ENCODE measurements at regions not wholly inside any gene's neighbourhood (a gene's known extent, or its start where the extent isn't known, plus 50 kb on each side); places are given as distances from the start of the nearest gene placed in this dataset.

DNA sequence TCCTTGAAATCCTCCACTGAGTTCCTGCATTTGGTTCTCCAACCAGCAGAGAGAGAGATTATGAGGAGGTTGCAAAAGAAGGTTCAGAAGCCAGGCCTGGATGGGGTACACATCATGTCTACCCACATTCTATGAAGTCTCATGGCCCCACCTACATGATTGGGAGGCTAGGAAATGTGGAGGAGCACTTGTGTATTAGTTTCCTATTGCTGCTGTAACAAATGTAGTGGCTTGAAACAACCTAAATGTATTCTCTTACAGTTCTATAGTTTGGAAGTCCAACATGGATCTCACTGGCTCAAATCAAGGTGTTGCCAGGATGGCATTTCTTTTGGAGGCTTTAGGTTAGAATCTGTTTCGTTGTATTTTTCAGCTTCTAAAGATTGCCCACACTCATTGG, 134.2 kb upstream of the ZNF648 start:
- DNase-seq (ENCODE audit: low spot score): no peak

DNA sequence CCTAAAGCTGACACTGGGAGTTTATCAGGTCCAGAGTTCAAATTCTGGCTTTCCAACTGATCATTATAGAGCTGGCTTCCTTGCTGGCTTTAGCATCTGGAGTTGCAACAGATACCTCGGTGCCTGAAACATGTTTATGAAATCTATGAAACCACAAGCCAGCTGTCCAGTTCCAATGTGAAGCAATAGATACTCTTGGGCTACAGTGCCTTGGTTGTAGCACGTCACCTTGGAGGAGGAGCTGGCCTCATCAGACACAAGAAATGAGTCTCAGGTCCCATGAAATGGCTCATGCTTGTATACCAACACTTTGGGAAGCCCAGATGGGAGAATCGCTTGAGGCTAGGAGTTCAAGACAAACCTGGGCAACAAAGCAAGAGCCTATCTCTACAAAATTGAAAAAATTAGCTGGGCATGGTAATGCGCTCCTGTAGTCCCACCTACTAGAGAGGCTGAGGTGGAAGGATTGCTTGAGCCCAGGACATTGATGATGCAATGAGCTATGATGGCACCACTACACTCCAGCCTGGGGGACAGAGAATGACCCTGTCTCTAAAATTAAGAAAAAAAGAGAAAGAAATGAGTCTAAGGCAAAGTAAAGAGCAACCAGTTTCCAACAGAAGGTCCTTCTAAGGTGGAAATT, 132.5 kb upstream of the ZNF648 start:
- DNase-seq (ENCODE audit: low spot score): no peak

DNA sequence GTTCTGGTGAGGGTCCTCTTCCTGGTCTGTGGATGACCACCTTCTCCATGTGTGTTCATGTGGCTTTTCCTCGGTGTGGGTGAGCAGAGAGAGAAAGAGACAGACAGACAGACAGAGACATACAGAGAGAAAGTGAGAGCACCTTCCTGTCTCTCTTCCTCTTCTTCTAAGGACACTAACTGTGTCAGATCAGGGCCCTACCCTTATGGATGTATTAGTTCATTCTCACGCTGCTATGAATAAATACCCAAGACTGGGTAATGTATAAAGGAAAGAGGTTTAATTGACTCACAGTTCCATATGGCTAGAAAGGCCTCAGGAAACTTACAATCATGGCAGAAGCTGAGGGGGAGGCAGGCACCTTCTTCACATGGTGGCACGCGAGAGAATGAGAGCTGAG, 131.5 kb upstream of the ZNF648 start:
- DNase-seq (ENCODE audit: low spot score): no peak

DNA sequence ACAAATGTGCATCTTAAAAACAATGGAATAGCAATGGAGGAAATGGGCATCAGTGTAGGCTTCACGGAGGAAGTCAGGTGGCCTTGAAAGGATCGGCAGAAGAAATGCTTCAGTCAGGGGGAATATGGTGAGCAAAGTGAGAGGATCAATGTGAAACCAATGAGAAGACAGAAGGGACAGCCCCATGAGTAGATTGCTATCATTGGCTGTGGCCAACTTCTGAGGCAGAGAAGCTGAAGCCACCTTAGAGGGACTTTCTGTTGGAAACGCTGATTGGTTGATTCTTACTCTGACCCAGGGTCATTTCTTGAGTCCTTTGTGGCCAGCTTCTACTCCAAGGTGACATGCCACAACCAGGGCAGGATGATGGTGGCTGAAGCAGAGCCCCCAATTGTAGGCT, 130.7 kb upstream of the ZNF648 start:
- DNase-seq (ENCODE audit: low spot score): no peak

DNA sequence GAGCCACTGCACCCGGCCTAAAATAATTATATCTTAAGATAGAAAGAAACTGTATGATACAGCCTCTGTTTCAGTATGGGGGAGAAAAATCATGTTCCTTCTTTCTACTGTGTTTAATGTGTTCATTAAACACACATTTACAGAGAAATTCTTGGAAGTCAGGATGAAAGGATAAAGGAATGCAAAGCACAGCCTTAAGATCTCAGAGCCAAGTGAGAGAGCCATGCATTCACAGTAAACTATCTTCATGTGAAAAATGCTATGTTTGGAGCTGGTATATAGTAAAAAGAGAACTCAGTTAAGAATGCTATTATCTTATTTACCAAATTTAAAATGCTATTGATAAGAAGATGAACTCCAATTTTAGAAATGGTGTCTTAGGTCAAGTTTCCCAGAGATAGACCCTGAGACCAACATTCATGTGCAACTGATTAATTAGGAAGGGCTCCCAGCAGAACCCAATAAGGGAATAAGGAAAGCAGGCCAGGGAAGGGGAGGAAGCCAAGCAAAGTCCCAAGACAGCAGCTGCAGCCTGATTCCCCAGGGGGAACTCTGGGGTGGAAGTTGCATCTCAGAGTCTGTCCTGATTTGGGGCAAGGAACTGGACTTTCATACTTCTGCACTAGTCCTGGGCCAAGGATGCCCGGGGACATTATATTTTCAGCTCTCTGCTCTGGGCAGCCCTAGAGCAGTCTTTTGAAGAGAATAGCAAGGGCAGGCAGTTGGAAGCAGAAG, 130.0 kb upstream of the ZNF648 start:
- no peak for DNase-seq (ENCODE audit: low spot score)

DNA sequence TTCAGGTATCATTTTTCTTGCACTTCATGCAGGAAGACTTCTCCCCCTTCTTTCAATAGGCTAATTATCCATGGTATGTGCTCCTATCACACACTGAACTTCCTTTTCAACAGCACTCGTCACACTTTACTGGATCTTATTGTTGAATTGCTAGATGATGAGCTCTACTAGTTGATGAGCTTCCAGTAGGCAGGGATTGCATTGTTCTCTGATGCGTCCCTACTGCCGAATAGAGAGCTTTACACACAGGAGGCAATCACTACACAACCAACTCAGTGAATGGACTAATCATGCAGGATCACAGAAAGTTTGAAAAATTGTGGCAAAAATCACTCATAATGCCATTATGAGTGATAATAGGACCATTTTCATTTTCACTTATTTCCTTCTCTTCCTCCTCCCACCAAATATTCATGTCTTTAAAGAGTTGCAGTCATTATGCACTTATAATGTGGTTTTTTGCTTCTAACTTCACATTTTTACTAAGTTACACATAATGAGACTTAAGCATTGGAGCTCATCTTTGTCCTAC, 128.1 kb upstream of the ZNF648 start:
- no peak for DNase-seq (ENCODE audit: low spot score)

DNA sequence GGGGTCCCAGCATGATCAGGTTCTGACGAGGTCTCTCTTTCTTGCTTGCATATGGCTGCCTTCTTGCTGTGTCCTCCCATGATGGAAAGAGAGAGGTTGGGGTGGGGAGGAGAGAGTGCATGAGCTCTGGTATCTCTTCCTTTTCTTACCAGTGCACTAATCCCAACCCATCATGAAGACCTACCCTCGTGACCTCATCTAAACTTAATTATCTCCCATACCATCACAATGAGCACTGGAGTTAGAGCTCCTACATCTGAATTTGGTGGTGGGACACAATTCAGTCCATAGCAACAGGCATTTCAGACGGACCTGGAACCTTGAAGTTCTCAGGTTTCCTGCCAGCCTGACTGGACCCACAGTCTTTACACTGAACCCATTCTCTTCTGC, 125.2 kb upstream of the ZNF648 start:
- no peak for DNase-seq (ENCODE audit: low spot score)

DNA sequence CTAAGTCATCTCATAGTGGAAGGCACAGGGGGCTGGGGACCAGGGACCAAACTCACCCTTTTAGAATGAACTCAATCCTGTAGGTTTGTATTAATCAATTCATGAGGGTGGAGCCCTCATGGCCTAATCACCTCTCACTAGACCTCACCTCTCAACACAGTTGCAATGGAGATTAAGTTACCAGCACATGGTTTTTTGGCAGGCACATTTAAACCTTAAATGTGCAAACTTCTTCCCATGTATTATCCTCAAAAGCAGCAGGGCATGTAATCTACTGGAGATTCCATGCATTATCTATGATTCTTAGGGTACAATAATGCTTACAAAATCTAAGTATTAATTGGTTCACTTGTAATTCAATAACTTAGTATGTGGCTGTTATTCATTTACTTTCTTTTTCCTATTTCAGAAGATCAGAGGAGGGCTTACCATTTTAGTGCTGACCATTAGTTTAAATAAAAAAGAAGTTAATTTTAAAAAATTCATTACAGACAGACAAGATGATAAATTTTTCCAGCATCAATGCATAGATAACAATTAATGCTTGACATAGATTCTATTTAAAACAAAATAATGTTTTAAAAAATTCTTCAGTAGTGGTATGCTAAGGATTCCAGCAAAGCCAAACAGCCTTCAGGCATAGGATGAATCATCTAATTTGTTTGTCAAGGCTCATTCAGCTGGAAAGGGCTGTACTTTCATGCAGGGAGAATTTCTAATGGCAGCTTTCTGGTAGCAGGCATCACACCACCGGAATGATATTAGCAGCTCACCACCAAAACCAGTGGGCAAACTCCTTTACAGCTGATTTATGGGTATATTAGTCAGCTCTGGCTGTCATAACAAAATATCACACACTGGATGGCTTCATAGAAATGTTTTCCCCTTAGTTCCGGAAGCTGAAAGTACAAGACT, 124.6 kb upstream of the ZNF648 start:
- no peak for DNase-seq (ENCODE audit: low spot score)

DNA sequence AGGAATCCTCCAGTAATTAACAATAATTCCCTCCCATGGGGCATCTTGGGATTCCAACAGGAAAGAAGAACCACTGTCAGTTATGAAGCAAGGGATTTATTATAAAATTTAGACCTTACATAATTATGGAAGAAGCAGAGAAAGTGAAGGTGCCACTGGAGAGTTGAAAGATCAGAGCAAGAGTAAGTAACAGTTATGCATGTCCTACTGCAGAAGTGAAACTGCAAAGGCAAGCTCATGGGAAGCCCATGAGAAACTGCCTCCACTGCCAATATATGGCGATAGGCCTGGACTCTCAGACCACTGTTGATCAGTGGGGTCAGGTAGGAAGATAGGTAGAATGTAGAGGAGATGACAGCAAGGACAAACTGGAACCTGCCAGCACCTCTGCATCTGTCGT, 123.6 kb upstream of the ZNF648 start:
- no peak for DNase-seq (ENCODE audit: low spot score)

DNA sequence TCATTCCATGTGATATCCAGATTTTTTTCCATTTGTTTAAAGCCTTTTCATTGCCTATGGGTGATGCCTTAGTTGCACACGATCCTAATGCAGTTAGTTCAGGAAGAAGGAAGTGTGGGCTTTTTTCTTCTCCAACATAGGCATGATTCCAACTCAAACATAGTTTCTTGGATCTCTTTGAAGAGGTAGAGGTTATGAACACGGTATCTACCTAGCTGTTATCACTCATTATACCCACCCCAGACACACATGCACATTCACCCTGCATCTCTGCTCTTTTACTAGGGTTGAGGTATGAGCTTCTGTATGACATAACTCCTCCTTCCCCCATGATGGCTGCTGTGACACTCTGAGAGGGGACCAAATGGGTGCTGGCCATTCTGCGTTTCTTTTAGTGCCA, 122.1 kb upstream of the ZNF648 start:
- DNase-seq (ENCODE audit: low spot score): no peak

DNA sequence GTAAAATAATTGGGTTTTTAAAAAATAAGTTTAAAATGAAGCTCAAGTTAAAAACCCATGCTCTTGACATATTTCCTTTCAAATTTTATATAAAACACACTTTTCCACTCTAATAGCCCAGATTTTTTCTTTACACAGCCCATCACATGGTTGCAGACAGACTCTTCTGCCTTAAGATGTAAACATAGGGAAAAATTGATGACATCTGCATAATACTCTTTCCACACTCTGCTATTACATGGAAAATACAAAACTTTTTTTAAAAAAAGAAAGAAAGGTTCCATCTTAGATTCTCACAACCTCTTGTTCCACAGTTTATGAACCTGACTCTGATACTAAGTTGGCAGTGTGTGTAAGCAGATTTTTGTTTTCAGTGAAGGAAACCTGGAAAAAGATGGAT, 120.8 kb upstream of the ZNF648 start:
- DNase-seq (ENCODE audit: low spot score): no peak

DNA sequence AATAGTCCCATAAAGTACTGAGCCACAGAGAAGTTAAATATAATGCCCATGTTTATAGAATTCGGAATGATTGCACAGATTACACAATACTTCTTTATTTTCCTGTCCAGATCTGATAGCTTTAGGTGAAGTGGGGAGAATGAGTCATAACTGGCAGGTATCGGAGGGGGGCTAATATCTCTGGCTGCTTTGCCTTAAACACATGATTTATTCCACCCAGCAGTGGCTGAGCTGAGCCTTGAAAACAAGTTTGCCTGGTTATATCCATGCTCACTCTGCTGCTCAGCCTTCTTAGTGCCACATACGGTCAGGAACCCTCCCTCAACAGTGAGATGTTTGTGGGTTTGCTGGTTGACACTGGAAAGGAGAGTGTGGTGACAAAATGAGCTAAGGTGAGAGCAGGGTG, 119.7 kb upstream of the ZNF648 start:
- DNase-seq (ENCODE audit: low spot score): no peak

DNA sequence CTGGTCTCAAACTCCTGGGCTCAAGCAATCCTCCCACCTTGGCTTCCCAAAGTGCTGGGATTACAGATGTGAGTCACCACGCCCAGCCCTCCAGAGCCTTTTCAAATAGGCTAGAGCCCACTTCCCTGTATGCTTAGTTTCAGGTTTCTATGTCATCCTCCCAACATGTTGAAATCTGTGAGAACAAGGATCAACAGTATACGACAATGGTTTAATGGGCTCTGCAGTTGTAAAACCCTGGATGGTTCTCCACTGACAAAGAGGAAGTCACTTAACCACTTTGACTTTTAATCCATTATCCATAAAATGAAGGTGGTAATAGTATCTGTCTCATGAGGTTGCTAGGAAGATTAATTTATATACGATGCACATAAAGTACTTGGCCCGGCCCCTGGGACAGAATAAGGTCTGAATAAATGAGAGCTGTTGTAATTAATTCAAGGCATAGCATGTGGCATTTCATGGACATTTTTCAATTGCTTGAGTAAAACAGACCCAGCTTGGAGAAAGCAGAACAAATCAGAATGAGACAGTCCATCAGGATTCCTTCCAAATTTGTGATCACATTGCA, 113.9 kb upstream of the ZNF648 start:
- no peak for DNase-seq (ENCODE audit: low spot score)

DNA sequence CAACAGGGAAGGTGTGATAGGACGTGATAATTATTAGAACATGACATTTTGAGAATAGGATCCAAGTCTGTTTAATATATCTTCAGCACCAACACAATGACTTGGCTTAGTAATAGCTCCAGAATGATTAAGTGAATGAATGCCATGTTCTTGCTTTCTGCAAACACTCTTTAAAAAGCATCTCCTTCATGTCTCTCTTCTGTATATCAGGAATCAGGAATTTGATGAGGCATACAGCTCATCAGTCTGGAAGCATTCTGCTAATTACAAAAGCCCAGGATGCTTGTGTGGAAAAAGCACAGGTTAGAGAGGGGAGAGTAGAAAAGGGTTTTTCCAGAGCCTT, 113.0 kb upstream of the ZNF648 start:
- DNase-seq (ENCODE audit: low spot score): no peak

DNA sequence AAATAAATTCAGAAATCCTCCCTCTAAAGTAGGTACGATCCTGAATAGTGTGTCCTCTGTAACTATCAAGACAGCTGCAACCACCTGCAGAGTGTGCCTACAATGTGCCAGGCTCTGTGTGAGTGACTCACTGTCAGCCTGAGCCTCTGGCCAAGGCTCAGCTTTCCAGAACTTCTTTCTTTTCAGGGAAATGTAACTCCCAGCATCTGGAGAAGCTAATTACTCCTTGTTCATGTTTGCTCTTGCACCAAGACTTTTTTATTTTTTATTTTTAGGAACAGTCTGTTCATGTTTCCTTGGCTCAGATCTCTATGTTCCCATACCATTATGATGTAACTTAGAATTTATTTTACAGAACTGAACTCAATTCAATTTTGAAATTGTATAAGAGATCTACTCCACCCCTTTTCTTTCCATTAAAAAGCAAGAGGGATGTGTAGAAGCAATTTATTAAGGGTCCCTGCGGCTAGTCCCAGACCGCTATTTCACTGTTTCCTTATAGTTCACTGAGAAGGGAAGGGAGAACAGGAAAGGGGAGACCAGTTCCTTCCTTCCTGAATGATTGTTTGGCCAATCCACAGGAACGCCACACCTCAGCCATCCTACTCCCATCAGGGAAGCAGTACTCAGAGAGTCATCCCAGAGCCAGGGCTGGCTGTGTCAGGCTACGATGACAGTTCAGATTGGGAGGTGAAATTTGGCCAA, 112.4 kb upstream of the ZNF648 start:
- no peak for DNase-seq (ENCODE audit: low spot score)

DNA sequence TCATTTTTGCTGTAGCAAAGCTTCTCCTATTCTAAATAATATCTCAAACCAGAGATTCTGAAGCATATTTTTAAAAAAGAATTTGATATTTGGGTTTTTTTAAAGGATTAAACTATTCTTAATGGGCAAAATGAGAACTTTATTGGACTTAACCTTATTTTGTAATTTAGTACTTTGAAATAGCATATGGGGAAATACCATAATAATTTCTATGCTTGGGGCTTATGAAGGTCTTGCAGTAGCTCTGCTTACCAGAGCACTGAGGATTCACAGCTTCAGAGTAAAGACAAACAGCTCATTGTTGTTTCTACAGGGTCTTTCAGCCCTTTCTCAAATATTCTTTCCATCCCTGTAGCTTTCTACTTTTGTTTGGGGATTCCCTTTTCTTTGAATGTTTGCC, 111.2 kb upstream of the ZNF648 start:
- no peak for DNase-seq (ENCODE audit: low spot score)

DNA sequence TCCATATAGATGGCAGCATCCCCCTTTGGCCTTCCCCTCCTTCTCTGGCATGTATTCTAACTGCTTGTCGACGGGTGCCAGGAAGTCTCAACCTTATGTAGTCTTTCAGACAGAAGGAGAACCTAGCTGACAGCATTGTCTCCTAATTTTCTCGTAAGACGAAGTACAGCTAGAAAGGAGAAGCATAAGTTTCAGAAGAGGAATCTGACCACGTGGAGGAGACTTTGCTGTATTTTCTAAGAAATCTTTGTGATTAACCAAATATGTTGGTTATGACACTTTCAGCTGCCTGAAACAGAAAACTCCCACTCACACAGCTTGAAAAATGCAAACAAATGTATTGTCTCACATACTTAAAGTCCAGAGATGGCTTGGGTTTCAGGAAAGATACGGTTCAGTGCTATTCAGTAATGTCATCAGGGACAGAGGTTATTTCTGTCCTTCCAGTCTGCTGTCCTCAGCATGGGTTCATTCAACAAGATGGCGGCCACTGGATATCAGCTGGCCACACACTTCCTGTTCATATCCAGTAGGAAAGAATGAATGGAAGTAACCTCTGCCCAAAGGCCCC, 109.5 kb upstream of the ZNF648 start:
- DNase-seq (ENCODE audit: low spot score): no peak

DNA sequence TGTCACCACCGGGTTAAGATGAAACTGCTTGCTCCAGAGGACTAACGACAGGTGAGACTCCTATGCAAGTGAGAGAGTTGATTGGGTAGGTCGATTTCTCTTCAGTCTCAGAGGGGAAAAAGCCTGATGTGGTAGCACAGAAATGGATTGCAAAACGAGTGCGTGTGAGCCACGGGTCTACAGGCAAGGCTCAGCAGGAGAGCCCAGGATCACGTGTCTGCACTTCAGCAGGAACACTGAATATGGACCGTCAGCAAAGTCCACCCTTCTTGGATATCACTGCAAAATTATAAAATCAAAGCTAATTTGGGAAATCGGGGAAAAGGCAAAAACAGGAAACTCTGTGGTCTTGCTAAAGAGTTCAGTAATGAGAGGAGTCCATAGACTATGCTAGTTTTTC, 107.7 kb upstream of the ZNF648 start:
- no peak for DNase-seq (ENCODE audit: low spot score)

DNA sequence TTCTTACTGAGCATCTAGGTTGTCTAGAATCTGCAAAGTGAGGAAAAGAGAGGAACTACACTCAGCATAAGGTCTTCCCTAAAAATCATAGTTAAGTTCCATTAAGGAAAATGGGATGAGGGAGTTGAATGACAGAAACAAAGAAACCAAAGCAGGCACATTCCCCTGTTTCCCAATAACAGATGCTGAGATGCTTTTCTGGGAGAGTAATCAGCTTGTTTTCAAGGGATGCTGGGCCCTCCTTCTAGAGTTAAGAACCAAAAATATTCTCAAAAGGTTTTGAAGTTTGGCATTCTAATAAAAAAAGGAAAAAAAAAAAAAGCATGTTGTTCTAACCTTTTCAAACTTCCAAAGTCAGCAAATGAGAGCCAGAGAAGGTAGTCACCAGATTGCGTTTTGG, 105.2 kb upstream of the ZNF648 start:
- DNase-seq (ENCODE audit: low spot score): no peak

DNA sequence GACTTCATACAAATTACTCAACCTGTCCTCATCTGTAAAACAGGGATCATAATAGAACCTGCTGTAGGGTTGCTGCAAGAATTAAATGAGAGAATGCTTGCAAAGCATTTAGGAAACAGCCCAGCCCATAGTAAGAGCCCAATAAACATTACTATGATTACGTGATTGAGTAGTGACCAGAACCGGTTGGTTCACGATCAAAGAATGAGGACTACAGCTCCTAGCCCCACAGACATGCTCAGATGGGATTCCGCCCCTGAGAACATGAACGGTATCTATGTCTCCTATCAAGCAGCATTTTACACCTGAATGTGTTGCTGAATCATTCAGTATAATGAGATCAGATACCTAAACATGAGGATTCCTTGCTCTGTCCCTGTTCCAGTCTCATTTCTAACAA, 104.8 kb upstream of the ZNF648 start:
- no peak for DNase-seq (ENCODE audit: low spot score)

DNA sequence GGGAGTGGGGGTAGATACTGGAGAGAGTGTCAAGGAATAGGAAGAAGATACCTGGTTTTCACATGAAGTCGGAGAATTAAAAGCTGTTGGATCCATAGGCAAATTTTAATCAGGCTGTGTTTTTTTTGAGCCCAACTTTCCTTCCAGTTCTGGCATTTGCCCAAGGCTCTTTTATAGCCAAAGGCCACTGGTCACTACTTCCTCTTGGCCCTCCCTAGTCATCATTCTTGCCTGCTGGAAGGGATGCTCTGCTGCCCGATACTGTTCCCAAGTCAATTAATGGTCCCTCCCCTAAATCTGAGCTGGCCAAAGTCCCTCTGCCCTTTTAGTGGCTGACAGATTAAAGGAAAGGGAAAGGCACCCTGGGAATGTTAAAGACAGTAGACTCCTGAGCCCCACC, 102.8 kb upstream of the ZNF648 start:
- DNase-seq (ENCODE audit: low spot score): no peak

DNA sequence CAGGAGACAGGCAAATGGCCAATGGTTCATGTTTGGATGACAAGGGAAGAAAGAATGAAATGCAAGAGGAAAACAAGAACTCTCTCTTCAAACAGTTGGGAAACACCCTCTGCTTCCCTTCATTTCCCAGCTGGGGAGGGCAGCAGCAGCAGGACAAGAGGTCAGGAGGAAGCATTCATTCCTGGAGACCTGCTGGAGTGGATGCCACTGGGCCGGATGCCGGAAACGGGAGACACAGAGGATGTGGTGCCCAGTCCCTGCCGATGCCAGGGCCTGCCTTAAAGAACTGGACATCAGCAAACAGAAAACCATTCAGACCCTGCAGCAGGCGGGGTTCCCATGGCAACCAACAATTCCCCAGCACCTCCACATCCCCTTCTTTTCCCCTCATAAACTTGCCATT, 102.3 kb upstream of the ZNF648 start:
- DNase-seq (ENCODE audit: low spot score): no peak
